ENCODE measurements at regions not wholly inside any gene's neighbourhood (a gene's known extent, or its start where the extent isn't known, plus 50 kb on each side); places are given as distances from the start of the nearest gene placed in this dataset.

- DNase-seq (ENCODE audit: low spot score): no peak
These were observed 199.3 kb downstream of the NCK2 start for GRCh38 chr2:105943977-105944376.

More at GRCh38 chr2:105943977-105944376, 199.3 kb downstream of the NCK2 start:
- FAIRE-seq: no peak

Data from urothelium cell line (cell line).